Lower leg skin (tissue), 3 donors: ENCODE measurements at regions not wholly inside any gene's neighbourhood (a gene's known extent, or its start where the extent isn't known, plus 50 kb on each side); places are given as distances from the start of the nearest gene placed in this dataset.

Experiments
- CTCF ChIP-seq, 3 donors: fragments of 450-650 bp; IDR thresholded peaks; one replicate each; pipeline ENCODE4 v1.5.1; 2016; ENCODE audit warnings: antibody characterized with exemption in 3 of 3, mild to moderate bottlenecking in 3 of 3, moderate library complexity in 2 of 3
- POLR2A ChIP-seq, 2 donors: fragments of 450-650 bp; IDR thresholded peaks; one replicate each; pipeline ENCODE4 v1.6.1; 2016 to 2017; ENCODE audit warnings: antibody characterized with exemption in 2 of 2, mild to moderate bottlenecking in 1 of 2, moderate library complexity in 1 of 2

GRCh38 chr9:73701415-73702057 lies 549.9 kb downstream of the ANXA1 start:
- TF ChIP-seq CTCF (IDR thresholded peaks at IDR 0.05) (no peak), POLR2A (IDR thresholded peaks at IDR 0.05) (no peak)
